H1 (cell line): ENCODE measurements at regions not wholly inside any gene's neighbourhood (a gene's known extent, or its start where the extent isn't known, plus 50 kb on each side); places are given as distances from the start of the nearest gene placed in this dataset.

Experiments
- CTCF ChIA-PET: fragments of 300-600 bp; sonication (Branson Sonifier 250); formaldehyde crosslinking; loops from one replicate; lab custom pipeline; 2021; ENCODE audit not compliant: partially characterized antibody; lab: Charles Lee
- POLR2A ChIA-PET: fragments of 300-600 bp; sonication (Branson Sonifier 250); formaldehyde crosslinking; loops from one replicate; lab custom pipeline; 2021; ENCODE audit warnings: inconsistent platforms; ENCODE audit not compliant: partially characterized antibody; lab: Charles Lee
- DNase-seq, 2 experiments: peaks; one replicate each; pipeline versions ENCODE4 v3.0.0 to v3.0.0-alpha.2; 2010 to 2022; ENCODE audit warnings: low spot score in 2 of 2, low read depth in 1 of 2, mixed read lengths in 1 of 2
- FAIRE-seq: peaks from 2 replicates; lab custom pipeline; 2011; peaks lifted over from hg19 to GRCh38; lab: Jason Lieb, UNC
- H2AFZ ChIP-seq: 2 replicates; pipeline ENCODE4 v1.8.1; 2012; ENCODE audit warnings: low read length, inconsistent platforms
- H2AK5ac ChIP-seq: 2 replicates; pipeline ENCODE4 v1.6.1; 2013; ENCODE audit warnings: low read depth, low read length
- H2BK120ac ChIP-seq: replicated peaks from 2 replicates; pipeline ENCODE3; 2013; ENCODE audit warnings: low read depth, low read length, inconsistent platforms
- H2BK12ac ChIP-seq: 2 replicates; pipeline ENCODE4 v1.6.1; 2013; ENCODE audit warnings: low read depth, low read length
- H2BK15ac ChIP-seq: 2 replicates; pipeline ENCODE4 v1.6.1; 2013; ENCODE audit warnings: low read length
- H2BK20ac ChIP-seq: 2 replicates; pipeline ENCODE4 v1.6.1; 2013; ENCODE audit warnings: low read length
- H2BK5ac ChIP-seq: 2 replicates; pipeline ENCODE4 v1.6.1; 2013; ENCODE audit warnings: low read depth, low read length
- H3K14ac ChIP-seq: 2 replicates; pipeline ENCODE4 v1.6.1; 2013; ENCODE audit warnings: inconsistent platforms; ENCODE audit not compliant: insufficient read length
- H3K18ac ChIP-seq: 2 replicates; pipeline ENCODE4 v1.6.1; 2013; ENCODE audit warnings: low read length; ENCODE audit errors: extremely low read depth
- H3K23ac ChIP-seq: 2 replicates; pipeline ENCODE4 v1.6.1; 2013; ENCODE audit warnings: inconsistent platforms; ENCODE audit not compliant: insufficient read length
- H3K23me2 ChIP-seq: 2 replicates; pipeline ENCODE4 v1.6.1; 2013; ENCODE audit warnings: low read depth, low read length
- H3K27ac ChIP-seq: 2 replicates; pipeline ENCODE4 v1.6.1; 2011; ENCODE audit warnings: low read depth, low read length, inconsistent platforms
- H3K27me3 ChIP-seq, 4 experiments: replicated peaks in 1 of 4; 1 replicate in 1 of 4; 2 replicates in 3 of 4; pipeline versions ENCODE4 v1.6.1 to v1.8.1; 2011 to 2013; ENCODE audit warnings: low read length in 3 of 4, mild to moderate bottlenecking in 3 of 4, inconsistent platforms in 2 of 4, mixed read lengths in 2 of 4, moderate library complexity in 1 of 4; ENCODE audit not compliant: control insufficient read depth in 3 of 4, insufficient read depth in 3 of 4; ENCODE audit errors: extremely low read depth in 1 of 4
- H3K36me3 ChIP-seq, 4 experiments: 2 replicates each; pipeline versions ENCODE4 v1.6.1 to v1.8.1; 2011 to 2013; ENCODE audit warnings: mild to moderate bottlenecking in 4 of 4, low read length in 3 of 4, moderate library complexity in 2 of 4, control low read depth in 1 of 4, inconsistent platforms in 1 of 4; ENCODE audit not compliant: insufficient read depth in 4 of 4, control insufficient read depth in 2 of 4
- H3K4ac ChIP-seq: replicated peaks from 2 replicates; pipeline ENCODE3; 2013; ENCODE audit warnings: low read length, low read depth, mixed read lengths, inconsistent platforms; ENCODE audit not compliant: insufficient read length
- H3K4me1 ChIP-seq, 4 experiments: replicated peaks in 1 of 4; 1 replicate in 1 of 4; 2 replicates in 3 of 4; pipeline versions ENCODE4 v1.6.1 to v1.8.1; 2011 to 2013; ENCODE audit warnings: low read length in 3 of 4, inconsistent platforms in 2 of 4, mixed read lengths in 1 of 4; ENCODE audit not compliant: insufficient read depth in 4 of 4, control insufficient read depth in 3 of 4
- H3K4me2 ChIP-seq, 2 experiments: 2 replicates each; pipeline versions ENCODE4 v1.6.1 to v1.8.1; 2011 to 2013; ENCODE audit warnings: low read depth in 2 of 2, low read length in 2 of 2, control low read depth in 1 of 2, inconsistent platforms in 1 of 2, mild to moderate bottlenecking in 1 of 2; ENCODE audit not compliant: insufficient read depth in 1 of 2
- H3K4me3 ChIP-seq, 4 experiments: fragments of 200-600, 300-600 bp in 1 of 4; sonication (generic), shearing (Covaris generic), sonication (Bioruptor Twin) in 1 of 4; 2 replicates each; pipeline versions ENCODE4 v1.5.1 to v1.8.1; 2011 to 2016; ENCODE audit warnings: low read length in 4 of 4, low read depth in 3 of 4, control low read depth in 2 of 4, inconsistent platforms in 2 of 4, mild to moderate bottlenecking in 2 of 4, mixed read lengths in 1 of 4, moderate library complexity in 1 of 4; ENCODE audit not compliant: insufficient read depth in 2 of 4; ENCODE audit errors: extremely low read depth in 1 of 4
- H3K56ac ChIP-seq: replicated peaks from 2 replicates; pipeline ENCODE3; 2013; ENCODE audit warnings: low read depth, mild to moderate bottlenecking, mixed read lengths, low read length, inconsistent platforms; ENCODE audit not compliant: insufficient read length
- H3K79me1 ChIP-seq: 2 replicates; pipeline ENCODE4 v1.6.1; 2013; ENCODE audit warnings: low read depth, low read length, control low read depth
- H3K79me2 ChIP-seq, 2 experiments: 2 replicates each; pipeline versions ENCODE4 v1.6.1 to v1.8.1; 2012 to 2013; ENCODE audit warnings: low read length in 2 of 2, mild to moderate bottlenecking in 2 of 2, inconsistent platforms in 1 of 2; ENCODE audit not compliant: insufficient read depth in 2 of 2, control insufficient read depth in 1 of 2
- H3K9ac ChIP-seq, 4 experiments: replicated peaks in 1 of 4; 1 replicate in 1 of 4; 2 replicates in 3 of 4; pipeline versions ENCODE4 v1.6.1 to v1.8.1; 2011 to 2013; ENCODE audit warnings: low read depth in 3 of 4, low read length in 3 of 4, control low read depth in 2 of 4, mild to moderate bottlenecking in 2 of 4, moderate library complexity in 2 of 4, inconsistent platforms in 1 of 4; ENCODE audit errors: extremely low read depth in 1 of 4
- H3K9me3 ChIP-seq, 2 experiments: 2 replicates each; pipeline versions ENCODE4 v1.6.1 to v1.8.1; 2012 to 2013; ENCODE audit warnings: mild to moderate bottlenecking in 2 of 2, moderate library complexity in 2 of 2, control low read depth in 1 of 2, inconsistent platforms in 1 of 2, low read depth in 1 of 2, low read length in 1 of 2, mixed read lengths in 1 of 2; ENCODE audit not compliant: insufficient read depth in 2 of 2
- H4K20me1 ChIP-seq, 2 experiments: replicated peaks in 1 of 2; 2 replicates each; pipeline versions ENCODE3 to v1.8.1; 2011 to 2013; ENCODE audit warnings: inconsistent platforms in 2 of 2, low read length in 2 of 2, mild to moderate bottlenecking in 1 of 2; ENCODE audit not compliant: insufficient read depth in 2 of 2, control insufficient read depth in 1 of 2
- H4K5ac ChIP-seq: 2 replicates; pipeline ENCODE4 v1.6.1; 2013; ENCODE audit warnings: low read length, low read depth, mixed read lengths, inconsistent platforms; ENCODE audit not compliant: insufficient read length
- H4K8ac ChIP-seq: 2 replicates; pipeline ENCODE4 v1.8.0; 2013; ENCODE audit warnings: mild to moderate bottlenecking, moderate library complexity, low read length, inconsistent platforms; ENCODE audit not compliant: insufficient read depth; ENCODE audit errors: extremely low read depth
- H4K91ac ChIP-seq: replicated peaks from 2 replicates; pipeline ENCODE3; 2013; ENCODE audit warnings: low read length, mixed read lengths, inconsistent platforms; ENCODE audit not compliant: insufficient read length
- CBX5 ChIP-seq: fragments of 300-800, 300-1000 bp; sonication (generic); IDR thresholded peaks from 2 replicates; pipeline ENCODE4 v1.7.1; 2016; ENCODE audit warnings: antibody characterized with exemption, low read length, low read depth
- CBX8 ChIP-seq: fragments of 300-800, 300-1000 bp; sonication (generic); IDR thresholded peaks from 2 replicates; pipeline ENCODE4 v1.7.1; 2016; ENCODE audit warnings: low read depth, low read length, borderline replicate concordance
- E2F6 ChIP-seq: IDR thresholded peaks from 2 replicates; pipeline ENCODE4 v1.6.1; 2012; ENCODE audit warnings: inconsistent platforms
- EP300 ChIP-seq, 2 experiments: IDR thresholded peaks; 1 replicate in 1 of 2; 2 replicates in 1 of 2; pipeline ENCODE4 v1.6.1; 2011 to 2012; ENCODE audit warnings: low read depth in 2 of 2, low read length in 2 of 2, mild to moderate bottlenecking in 2 of 2, borderline replicate concordance in 1 of 2, inconsistent platforms in 1 of 2, moderate library complexity in 1 of 2
- EZH2 ChIP-seq: fragments of 200-600 bp; sonication (generic); IDR thresholded peaks from 2 replicates; pipeline ENCODE4 v1.7.1; 2012; ENCODE audit warnings: low read depth, mild to moderate bottlenecking, moderate library complexity, low read length, inconsistent platforms; ENCODE audit not compliant: severe bottlenecking
- RBBP5 ChIP-seq: IDR thresholded peaks from 2 replicates; pipeline ENCODE4 v1.7.1; 2012; ENCODE audit warnings: low read depth, mild to moderate bottlenecking, inconsistent platforms, low read length, moderate library complexity, borderline replicate concordance
- RFX5 ChIP-seq: IDR thresholded peaks from 2 replicates; pipeline ENCODE4 v1.6.1; 2011; ENCODE audit warnings: low read depth, low read length, improper control_type of control experiment, borderline replicate concordance
- SAP30 ChIP-seq: fragments of 300-600 bp; sonication (generic); IDR thresholded peaks from 2 replicates; pipeline ENCODE4 v1.7.1; 2012; ENCODE audit warnings: low read length, moderate library complexity, mild to moderate bottlenecking, inconsistent platforms; ENCODE audit not compliant: insufficient read depth, insufficient replicate concordance
- SIX5 ChIP-seq: IDR thresholded peaks from 2 replicates; pipeline ENCODE4 v1.6.1; 2011; ENCODE audit warnings: mild to moderate bottlenecking, low read depth, low read length
- SP1 ChIP-seq: IDR thresholded peaks from 2 replicates; pipeline ENCODE4 v1.6.1; 2011; ENCODE audit warnings: low read depth, low read length
- WGBS, 2 experiments: shearing (Covaris generic) in 1 of 2; methylation state at CpG; one replicate each; pipeline versions ENCODE4 v1.1.6 to v1.1.7; 2013 to 2015; ENCODE audit warnings: low lambda C conversion rate in 2 of 2, mixed read lengths in 2 of 2, inconsistent platforms in 1 of 2, low coverage in 1 of 2, missing lambda C conversion rate in 1 of 2; ENCODE audit not compliant: insufficient replicate concordance in 2 of 2, insufficient coverage in 1 of 2, insufficient read length in 1 of 2; ENCODE audit errors: extremely low coverage in 1 of 2, missing lambda C conversion rate in 1 of 2; 5-methylcytosine and 5-hydroxymethylcytosine counted together

- Histone ChIP-seq H3K79me1 (no peaks in the 10 kb centered on the region), H3K56ac (no peak overlapping the region), H4K5ac (no peak overlapping the region), H4K8ac (no peak overlapping the region), H3K4me2 (no peak overlapping the region), H3K4ac (no peak overlapping the region), H2AK5ac (no peak overlapping the region), H3K9ac (no peak overlapping the region), H2BK12ac (no peak overlapping the region), H3K36me3 (no peaks in the 10 kb centered on the region), H2BK5ac (no peak overlapping the region), H3K23ac (no peak overlapping the region), H3K9me3 (no peaks in the 10 kb centered on the region), H3K14ac (no peak overlapping the region), H3K4me1 (no peaks in the 10 kb centered on the region), H2BK15ac (no peak overlapping the region; the same call in 1 of the 2 replicates), H4K91ac (no peak overlapping the region), H3K27me3 (no peaks in the 10 kb centered on the region), H2BK120ac (no peak overlapping the region), H3K27ac (no peak overlapping the region), H2AFZ (no peak overlapping the region), H2BK20ac (no peak overlapping the region), H3K4me3 (no peak overlapping the region), H4K20me1 (no peaks in the 10 kb centered on the region), H3K18ac (no peak overlapping the region), H3K79me2 (no peaks in the 10 kb centered on the region), H3K23me2 (no peaks in the 10 kb centered on the region)
- FAIRE-seq (no peak), DNase-seq (no peak)
- CTCF ChIA-PET = interaction anchor here (0.6 to 2.7 kb wide), 3 partner anchors 15 to 501 kb away, joined by 3 to 12 read pairs (median 3); no protein-coding TSS in a partner anchor
- POLR2A ChIA-PET = no interaction called here
- TF ChIP-seq E2F6 (no peak), SIX5 (no peak), CBX5 (no peak), SP1 (no peak), RFX5 (no peak), EZH2 (no peak), CBX8 (no peak), SAP30 (no peak), EP300 (IDR thresholded peaks at IDR 0.05; ENCODE audit: borderline replicate concordance in 1 of 2, low read depth in 2 of 2, low read length in 2 of 2) (no peak), RBBP5 (no peak)
- 93% methylated on average over 8 of the region's 8 CpGs; no CpG with 5 or more reads in 1 of the 2 experiments for WGBS, 2 experiments
Observed at GRCh38 chr10:44749151-44749550, 162.0 kb upstream of the TMEM72 start.
